ENCODE measurements at regions not wholly inside any gene's neighbourhood (a gene's known extent, or its start where the extent isn't known, plus 50 kb on each side); places are given as distances from the start of the nearest gene placed in this dataset.

DNA sequence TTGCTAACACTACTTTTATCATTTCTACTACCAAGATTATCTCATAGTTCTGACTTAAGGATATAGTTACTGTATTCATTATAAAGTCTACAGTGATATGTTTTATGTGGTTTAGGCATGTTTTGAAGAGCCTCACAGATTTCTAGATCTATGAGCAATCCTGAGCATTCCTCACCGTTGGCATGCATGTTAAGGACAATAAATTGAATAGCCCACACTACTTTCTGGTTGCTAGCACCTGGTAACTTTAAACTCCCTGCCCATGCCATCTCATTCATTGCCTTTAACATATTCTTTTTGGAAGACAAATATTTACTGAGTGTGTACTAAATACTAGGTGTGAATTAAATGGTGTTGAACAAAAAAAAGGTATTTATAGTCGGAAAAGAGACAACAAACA is 868.1 kb upstream of the CDH9 start:
- no peak for DNase-seq (ENCODE audit: low spot score)
- no peak overlapping the region for H2AFZ ChIP-seq (replicated peaks)
- H3K4me3 Mint-ChIP-seq = no peak overlapping the region
- TF ChIP-seq EZH2 (IDR thresholded peaks at IDR 0.05) (no peak), EZH2phosphoT487 (IDR thresholded peaks at IDR 0.05) (no peak)
- TF ChIP-seq, protein P1, sequence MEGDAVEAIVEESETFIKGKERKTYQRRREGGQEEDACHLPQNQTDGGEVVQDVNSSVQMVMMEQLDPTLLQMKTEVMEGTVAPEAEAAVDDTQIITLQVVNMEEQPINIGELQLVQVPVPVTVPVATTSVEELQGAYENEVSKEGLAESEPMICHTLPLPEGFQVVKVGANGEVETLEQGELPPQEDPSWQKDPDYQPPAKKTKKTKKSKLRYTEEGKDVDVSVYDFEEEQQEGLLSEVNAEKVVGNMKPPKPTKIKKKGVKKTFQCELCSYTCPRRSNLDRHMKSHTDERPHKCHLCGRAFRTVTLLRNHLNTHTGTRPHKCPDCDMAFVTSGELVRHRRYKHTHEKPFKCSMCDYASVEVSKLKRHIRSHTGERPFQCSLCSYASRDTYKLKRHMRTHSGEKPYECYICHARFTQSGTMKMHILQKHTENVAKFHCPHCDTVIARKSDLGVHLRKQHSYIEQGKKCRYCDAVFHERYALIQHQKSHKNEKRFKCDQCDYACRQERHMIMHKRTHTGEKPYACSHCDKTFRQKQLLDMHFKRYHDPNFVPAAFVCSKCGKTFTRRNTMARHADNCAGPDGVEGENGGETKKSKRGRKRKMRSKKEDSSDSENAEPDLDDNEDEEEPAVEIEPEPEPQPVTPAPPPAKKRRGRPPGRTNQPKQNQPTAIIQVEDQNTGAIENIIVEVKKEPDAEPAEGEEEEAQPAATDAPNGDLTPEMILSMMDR (IDR thresholded peaks at IDR 0.05) = no peak
- no peaks in the 10 kb centered on the region for H3F3A ChIP-seq (ENCODE audit: low read depth)
- no peaks in the 10 kb centered on the region for H3K36me3 ChIP-seq
- H3K27ac ChIP-seq = no peak overlapping the region
- H3K79me2 ChIP-seq (ENCODE audit: low read depth) = no peaks in the 10 kb centered on the region
- H3K9me3 Mint-ChIP-seq = no peaks in the 10 kb centered on the region
- H3K4me3 ChIP-seq = no peak overlapping the region
- no peak overlapping the region for H3K9ac ChIP-seq
- no peaks in the 10 kb centered on the region for H3K9me3 ChIP-seq (ENCODE audit: low read depth)
- no peaks in the 10 kb centered on the region for H3K36me3 Mint-ChIP-seq
- H3K27me3 ChIP-seq = no peaks in the 10 kb centered on the region
- H3K4me1 Mint-ChIP-seq = no peaks in the 10 kb centered on the region
- no peaks in the 10 kb centered on the region for H4K20me1 ChIP-seq (ENCODE audit: low read depth)
- no peaks in the 10 kb centered on the region for H3K27me3 Mint-ChIP-seq (ENCODE audit: insufficient read depth, low read depth)
- no peak overlapping the region for H3K27ac Mint-ChIP-seq
- no peak overlapping the region for H3K4me2 ChIP-seq
- no peaks in the 10 kb centered on the region for H3K4me1 ChIP-seq

DNA sequence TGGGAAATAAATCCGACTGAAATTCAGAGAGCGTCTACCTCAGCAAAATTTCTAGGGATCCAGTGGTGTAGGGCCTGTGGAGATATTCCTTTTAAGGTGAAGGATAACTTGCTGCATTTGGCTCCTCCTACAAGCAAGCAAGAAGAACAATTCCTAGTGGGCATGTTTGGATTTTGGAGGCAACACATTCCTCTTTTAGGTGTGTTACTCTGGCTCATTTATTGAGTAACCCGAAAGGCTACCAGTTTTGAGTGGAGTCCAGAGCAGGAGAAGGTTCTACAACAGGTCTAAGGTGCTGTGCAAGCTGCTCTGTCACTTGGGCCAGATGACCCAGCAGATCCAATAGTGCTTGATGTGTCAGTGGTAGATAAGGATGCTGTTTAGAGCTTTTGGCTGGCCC is 862.4 kb upstream of the CDH9 start:
- H3K27ac Mint-ChIP-seq = no peak overlapping the region
- Histone ChIP-seq H2AFZ (replicated peaks) (no peak overlapping the region), H3K4me3 (no peak overlapping the region), H3K27me3 (no peaks in the 10 kb centered on the region), H3K36me3 (no peaks in the 10 kb centered on the region), H3F3A (ENCODE audit: low read depth) (no peaks in the 10 kb centered on the region), H4K20me1 (ENCODE audit: low read depth) (no peaks in the 10 kb centered on the region), H3K27ac (no peak overlapping the region), H3K4me1 (no peaks in the 10 kb centered on the region), H3K9ac (no peak overlapping the region), H3K79me2 (ENCODE audit: low read depth) (no peaks in the 10 kb centered on the region), H3K4me2 (no peak overlapping the region), H3K9me3 (ENCODE audit: low read depth) (no peaks in the 10 kb centered on the region)
- no peaks in the 10 kb centered on the region for H3K27me3 Mint-ChIP-seq (ENCODE audit: insufficient read depth, low read depth)
- H3K36me3 Mint-ChIP-seq = no peaks in the 10 kb centered on the region
- no peak overlapping the region for H3K4me3 Mint-ChIP-seq
- no peaks in the 10 kb centered on the region for H3K4me1 Mint-ChIP-seq
- no peak for TF ChIP-seq EZH2 (IDR thresholded peaks at IDR 0.05)
- TF ChIP-seq, protein P1 (IDR thresholded peaks at IDR 0.05) = no peak
- no peak for TF ChIP-seq EZH2phosphoT487 (IDR thresholded peaks at IDR 0.05)
- H3K9me3 Mint-ChIP-seq = no peaks in the 10 kb centered on the region
- DNase-seq (ENCODE audit: low spot score) = no peak

DNA sequence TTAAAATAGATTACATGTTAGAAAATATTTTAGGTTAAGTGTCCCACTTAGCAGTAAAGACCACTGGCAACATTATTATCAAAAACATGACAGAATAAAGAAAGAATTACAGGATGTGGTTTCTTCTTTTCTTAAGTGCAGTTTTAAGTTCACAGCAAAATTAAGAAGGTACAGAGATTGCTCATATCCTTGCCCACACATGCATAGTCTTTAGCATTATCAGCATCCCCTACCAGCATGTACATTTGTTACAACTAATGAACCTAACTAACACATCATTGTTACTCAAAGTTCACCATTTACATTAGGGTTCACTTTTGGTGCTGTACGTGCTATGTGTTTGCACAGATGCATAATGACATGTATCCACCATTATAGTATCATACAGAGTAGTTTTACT is 837.7 kb upstream of the CDH9 start:
- H3K36me3 Mint-ChIP-seq = no peaks in the 10 kb centered on the region
- Histone ChIP-seq H3K4me3 (no peak overlapping the region), H3K9me3 (ENCODE audit: low read depth) (no peaks in the 10 kb centered on the region), H3K4me1 (no peaks in the 10 kb centered on the region), H3K9ac (no peak overlapping the region), H3K27ac (no peak overlapping the region), H3F3A (ENCODE audit: low read depth) (no peaks in the 10 kb centered on the region), H4K20me1 (ENCODE audit: low read depth) (no peaks in the 10 kb centered on the region), H3K27me3 (no peaks in the 10 kb centered on the region), H3K79me2 (ENCODE audit: low read depth) (no peaks in the 10 kb centered on the region), H3K36me3 (no peaks in the 10 kb centered on the region), H3K4me2 (no peak overlapping the region), H2AFZ (replicated peaks) (no peak overlapping the region)
- no peaks in the 10 kb centered on the region for H3K4me1 Mint-ChIP-seq
- H3K9me3 Mint-ChIP-seq = no peaks in the 10 kb centered on the region
- no peaks in the 10 kb centered on the region for H3K27me3 Mint-ChIP-seq (ENCODE audit: insufficient read depth, low read depth)
- DNase-seq (ENCODE audit: low spot score) = no peak
- no peak overlapping the region for H3K4me3 Mint-ChIP-seq
- H3K27ac Mint-ChIP-seq = no peak overlapping the region
- TF ChIP-seq EZH2phosphoT487 (IDR thresholded peaks at IDR 0.05) (no peak), EZH2 (IDR thresholded peaks at IDR 0.05) (no peak)
- TF ChIP-seq, protein P1 (IDR thresholded peaks at IDR 0.05) = no peak

DNA sequence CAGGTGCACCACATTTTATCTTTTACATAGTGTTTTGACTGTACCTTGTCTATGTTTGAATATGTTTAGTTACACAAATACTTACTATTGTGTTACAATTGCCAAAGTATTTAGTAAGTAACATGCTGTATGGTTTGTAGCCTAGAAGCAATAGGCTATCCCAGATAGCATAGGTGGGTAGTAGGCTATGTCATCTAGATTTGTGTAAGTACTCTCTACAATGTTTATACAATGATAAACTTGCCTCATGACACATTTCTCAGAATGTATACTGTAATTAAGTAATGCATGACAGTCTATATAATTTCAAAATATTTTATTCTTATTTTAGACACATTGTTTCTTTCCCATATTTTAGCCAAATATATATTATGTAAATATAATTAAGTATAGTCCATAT is 836.8 kb upstream of the CDH9 start:
- Mint-ChIP-seq H3K4me1 (no peaks in the 10 kb centered on the region), H3K27me3 (ENCODE audit: insufficient read depth, low read depth) (no peaks in the 10 kb centered on the region), H3K27ac (no peak overlapping the region), H3K4me3 (no peak overlapping the region), H3K9me3 (no peaks in the 10 kb centered on the region), H3K36me3 (no peaks in the 10 kb centered on the region)
- Histone ChIP-seq H3K27ac (no peak overlapping the region), H3K4me2 (no peak overlapping the region), H3K4me3 (no peak overlapping the region), H2AFZ (replicated peaks) (no peak overlapping the region), H3K36me3 (no peaks in the 10 kb centered on the region), H3K9me3 (ENCODE audit: low read depth) (no peaks in the 10 kb centered on the region), H3F3A (ENCODE audit: low read depth) (no peaks in the 10 kb centered on the region), H3K27me3 (no peaks in the 10 kb centered on the region), H3K4me1 (no peaks in the 10 kb centered on the region), H3K79me2 (ENCODE audit: low read depth) (no peaks in the 10 kb centered on the region), H3K9ac (no peak overlapping the region), H4K20me1 (ENCODE audit: low read depth) (no peaks in the 10 kb centered on the region)
- no peak for TF ChIP-seq EZH2phosphoT487 (IDR thresholded peaks at IDR 0.05)
- TF ChIP-seq, protein P1 (IDR thresholded peaks at IDR 0.05) = no peak
- TF ChIP-seq EZH2 (IDR thresholded peaks at IDR 0.05) = no peak
- DNase-seq (ENCODE audit: low spot score) = no peak
